Lung (tissue), 11 donors: ENCODE measurements at regions not wholly inside any gene's neighbourhood (a gene's known extent, or its start where the extent isn't known, plus 50 kb on each side); places are given as distances from the start of the nearest gene placed in this dataset.

Experiments
- ATAC-seq: fragments of 200-7000 bp; cut with Tn5 transposase; one replicate; pipeline ENCODE4 v1.9.1; 2020; ENCODE audit warnings: moderate number of reproducible peaks; ENCODE audit not compliant: insufficient read depth, low FRiP score
- DNase-seq, 3 donors: peaks; one replicate each; pipeline ENCODE4 v3.0.0-alpha.2; 2013 to 2017
- H3K27ac ChIP-seq, 2 donors: one replicate each; pipeline ENCODE4 v1.5.1; 2013; ENCODE audit warnings: mild to moderate bottlenecking in 2 of 2, moderate library complexity in 2 of 2, control low read depth in 1 of 2, inconsistent platforms in 1 of 2, low read depth in 1 of 2, low read length in 1 of 2
- H3K27me3 ChIP-seq, 3 donors: one replicate each; pipeline ENCODE4 v1.5.1; 2013; ENCODE audit warnings: low read length in 2 of 3; ENCODE audit not compliant: control insufficient read depth in 3 of 3, insufficient read depth in 3 of 3
- H3K36me3 ChIP-seq, 4 donors: one replicate each; pipeline ENCODE4 v1.5.1; 2013; ENCODE audit warnings: low read length in 4 of 4, mild to moderate bottlenecking in 1 of 4, moderate library complexity in 1 of 4; ENCODE audit not compliant: control insufficient read depth in 4 of 4, insufficient read depth in 4 of 4
- H3K4me1 ChIP-seq, 5 donors: one replicate each; pipeline ENCODE4 v1.5.1; 2013; ENCODE audit warnings: low read length in 5 of 5, mild to moderate bottlenecking in 2 of 5, moderate library complexity in 1 of 5; ENCODE audit not compliant: control insufficient read depth in 5 of 5, insufficient read depth in 5 of 5
- H3K4me3 ChIP-seq: one replicate; pipeline ENCODE4 v1.5.1; 2013; ENCODE audit warnings: mild to moderate bottlenecking, control low read depth, moderate library complexity
- H3K9ac ChIP-seq, 2 donors: one replicate each; pipeline ENCODE4 v1.5.1; 2013; ENCODE audit warnings: low read length in 2 of 2, control low read depth in 1 of 2; ENCODE audit not compliant: insufficient read depth in 1 of 2
- H3K9me3 ChIP-seq, 4 donors: one replicate each; pipeline ENCODE4 v1.5.1; 2013; ENCODE audit warnings: low read length in 3 of 4, mild to moderate bottlenecking in 1 of 4, moderate library complexity in 1 of 4; ENCODE audit not compliant: control insufficient read depth in 4 of 4, insufficient read depth in 3 of 4
- CTCF ChIP-seq: IDR thresholded peaks from 2 replicates; pipeline ENCODE4 v1.5.1; 2012; ENCODE audit warnings: mild to moderate bottlenecking; ENCODE audit errors: control extremely low read depth, extremely low read depth
- WGBS, 2 donors: extraction: QIAGEN DNeasy Blood & Tissue Kit; methylation state at CpG; one replicate each; pipeline ENCODE4 v1.1.7; 2013; 5-methylcytosine and 5-hydroxymethylcytosine counted together
- donor health status: control.
- donor health status: control.
- donor health status: Bipolar disorder and iron deficiency.
- donor health status: healthy.
- donor health status: DM: yes; HTN: yes; CAD: no.

- Histone ChIP-seq H3K9me3 (peaks cover 0 to 2% (median 0%) of the 10 kb centered on the region in 4 donors), H3K4me1 (peaks cover 0 to 2% (median 0%) of the 10 kb centered on the region in 5 donors), H3K9ac (no peak overlapping the region), H3K27ac (no peak overlapping the region), H3K27me3 (no peaks in the 10 kb centered on the region), H3K36me3 (no peaks in the 10 kb centered on the region), H3K4me3 (no peak overlapping the region)
- ATAC-seq (no peak), DNase-seq (no peak)
- 38 to 77% methylated on average over 1 of the region's 1 CpG for whole genome bisulfite sequencing, 2 donors
- TF ChIP-seq CTCF = no peak
Measured at GRCh38 chr7:49481075-49481474, 292.4 kb upstream of the VWC2 start.

GRCh38 chr7:49483142-49483541, 290.3 kb upstream of the VWC2 start:
- WGBS, 2 donors = 53 to 65% methylated on average over 2 of the region's 2 CpGs
- DNase-seq (no peak), ATAC-seq (no peak)
- no peaks in the 10 kb centered on the region for H3K36me3 ChIP-seq
- H3K27me3 ChIP-seq = no peaks in the 10 kb centered on the region
- no peak overlapping the region for H3K4me3 ChIP-seq
- peaks cover 0 to 2% (median 0%) of the 10 kb centered on the region in 5 donors for H3K4me1 ChIP-seq
- no peak overlapping the region for H3K9ac ChIP-seq
- TF ChIP-seq CTCF = no peak
- no peak overlapping the region for H3K27ac ChIP-seq
- H3K9me3 ChIP-seq = peaks cover 0 to 2% (median 0%) of the 10 kb centered on the region in 4 donors

- ATAC-seq (no peak), DNase-seq (no peak)
- no peaks in the 10 kb centered on the region for H3K4me1 ChIP-seq
- 21 to 28% methylated on average over 5 of the region's 5 CpGs for WGBS, 2 donors
- H3K9me3 ChIP-seq = no peaks in the 10 kb centered on the region
- no peaks in the 10 kb centered on the region for H3K36me3 ChIP-seq
- H3K27ac ChIP-seq = no peak overlapping the region
- TF ChIP-seq CTCF = no peak
- H3K4me3 ChIP-seq = no peak overlapping the region
- H3K9ac ChIP-seq = no peak overlapping the region
- no peaks in the 10 kb centered on the region for H3K27me3 ChIP-seq
Measured at GRCh38 chr7:49486974-49487829, 286.2 kb upstream of the VWC2 start.

GRCh38 chr7:49487830-49488140, 285.7 kb upstream of the VWC2 start:
- no peaks in the 10 kb centered on the region for H3K27me3 ChIP-seq
- no peaks in the 10 kb centered on the region for H3K36me3 ChIP-seq
- DNase-seq = no peak
- ATAC-seq = no peak
- TF ChIP-seq CTCF = no peak
- WGBS, 2 donors = 67 to 73% methylated on average over 3 of the region's 3 CpGs
- no peaks in the 10 kb centered on the region for H3K9me3 ChIP-seq
- no peak overlapping the region for H3K27ac ChIP-seq
- H3K4me1 ChIP-seq = no peaks in the 10 kb centered on the region
- H3K4me3 ChIP-seq = no peak overlapping the region
- H3K9ac ChIP-seq = no peak overlapping the region
